Fibroblast of villous mesenchyme (primary cell): ENCODE measurements at regions not wholly inside any gene's neighbourhood (a gene's known extent, or its start where the extent isn't known, plus 50 kb on each side); places are given as distances from the start of the nearest gene placed in this dataset.

ENCODE experiments used
- DNase-seq: peaks from one replicate; pipeline ENCODE4 v3.0.0-alpha.2; 2010; ENCODE audit warnings: low read depth
- H3K4me3 ChIP-seq: 2 replicates; pipeline ENCODE4 v1.5.1; 2011; ENCODE audit warnings: low read depth, mild to moderate bottlenecking, low read length
- TF ChIP-seq, protein P1 (sequence below): IDR thresholded peaks from 2 replicates; pipeline ENCODE4 v1.5.1; 2012; ENCODE audit warnings: low read depth, mild to moderate bottlenecking, low read length; ENCODE audit not compliant: insufficient read depth

DNA sequence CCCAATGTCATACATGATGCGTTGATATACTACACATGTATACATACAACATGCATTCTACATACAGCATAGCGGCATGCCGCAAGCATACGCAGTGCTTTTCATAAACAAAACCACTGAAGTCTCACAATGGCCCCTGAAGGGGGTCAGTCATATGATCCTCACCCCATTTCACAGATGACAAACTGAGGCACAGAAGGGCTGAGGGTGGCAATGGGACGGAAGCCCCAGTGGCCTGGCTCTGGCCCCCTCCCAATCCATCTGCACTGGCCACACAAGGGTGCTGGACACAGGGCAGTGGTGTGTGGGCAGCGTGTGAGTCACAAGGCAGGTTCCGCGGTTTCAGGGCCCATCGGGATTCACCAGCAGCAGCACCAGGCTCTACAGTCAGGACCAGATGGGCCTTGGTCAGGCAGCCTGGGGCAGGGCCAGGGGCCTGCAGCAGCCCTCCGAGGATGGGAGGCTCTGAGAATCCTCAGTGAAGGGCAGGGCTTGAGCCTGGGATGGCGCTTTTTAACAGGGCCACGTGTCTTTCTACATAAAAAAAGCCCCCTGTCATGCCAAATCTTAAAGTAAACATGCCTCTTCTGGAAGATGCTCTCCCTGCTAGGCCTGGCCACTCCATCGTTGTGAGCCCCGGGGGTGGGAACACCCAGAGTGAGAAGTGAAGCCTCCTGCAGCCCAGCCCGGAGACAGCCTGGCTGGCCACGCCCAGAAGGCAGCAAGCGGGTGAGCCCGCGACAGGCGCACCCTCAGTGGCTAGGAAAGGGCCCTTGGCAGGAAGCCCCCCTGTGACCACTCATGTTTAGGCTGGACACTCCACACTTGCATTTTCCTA lies 206.5 kb downstream of the CTTN start:
- TF ChIP-seq, protein P1, sequence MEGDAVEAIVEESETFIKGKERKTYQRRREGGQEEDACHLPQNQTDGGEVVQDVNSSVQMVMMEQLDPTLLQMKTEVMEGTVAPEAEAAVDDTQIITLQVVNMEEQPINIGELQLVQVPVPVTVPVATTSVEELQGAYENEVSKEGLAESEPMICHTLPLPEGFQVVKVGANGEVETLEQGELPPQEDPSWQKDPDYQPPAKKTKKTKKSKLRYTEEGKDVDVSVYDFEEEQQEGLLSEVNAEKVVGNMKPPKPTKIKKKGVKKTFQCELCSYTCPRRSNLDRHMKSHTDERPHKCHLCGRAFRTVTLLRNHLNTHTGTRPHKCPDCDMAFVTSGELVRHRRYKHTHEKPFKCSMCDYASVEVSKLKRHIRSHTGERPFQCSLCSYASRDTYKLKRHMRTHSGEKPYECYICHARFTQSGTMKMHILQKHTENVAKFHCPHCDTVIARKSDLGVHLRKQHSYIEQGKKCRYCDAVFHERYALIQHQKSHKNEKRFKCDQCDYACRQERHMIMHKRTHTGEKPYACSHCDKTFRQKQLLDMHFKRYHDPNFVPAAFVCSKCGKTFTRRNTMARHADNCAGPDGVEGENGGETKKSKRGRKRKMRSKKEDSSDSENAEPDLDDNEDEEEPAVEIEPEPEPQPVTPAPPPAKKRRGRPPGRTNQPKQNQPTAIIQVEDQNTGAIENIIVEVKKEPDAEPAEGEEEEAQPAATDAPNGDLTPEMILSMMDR = no peak
- H3K4me3 ChIP-seq = no peak overlapping the region
- no peak for DNase-seq

- DNase-seq = no peak
- H3K4me3 ChIP-seq = no peak overlapping the region
- TF ChIP-seq, protein P1 = no peak
Observed at GRCh38 chr11:70605468-70605815, 207.1 kb downstream of the CTTN start.

DNA sequence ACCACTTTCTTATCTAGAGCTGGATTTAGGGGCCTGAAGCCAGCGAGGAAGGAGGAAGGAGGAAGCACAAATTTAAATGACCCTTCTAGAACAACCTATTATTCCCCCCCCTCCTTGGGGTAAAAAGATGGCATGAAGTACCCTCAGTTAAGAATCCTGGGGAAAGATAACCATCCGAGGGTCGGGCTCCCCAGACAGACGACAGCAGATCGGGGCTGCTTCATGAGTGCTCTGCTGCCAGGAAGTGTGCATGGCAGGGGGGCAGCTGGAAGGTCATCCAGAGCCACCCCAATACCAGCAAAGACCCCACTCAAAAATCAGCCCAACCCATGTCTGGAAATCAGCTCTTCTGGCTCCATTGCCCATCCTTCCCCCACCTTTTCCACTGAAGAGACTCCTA lies 207.5 kb downstream of the CTTN start:
- TF ChIP-seq, protein P1 = no peak
- no peak for DNase-seq
- no peak overlapping the region for H3K4me3 ChIP-seq

DNA sequence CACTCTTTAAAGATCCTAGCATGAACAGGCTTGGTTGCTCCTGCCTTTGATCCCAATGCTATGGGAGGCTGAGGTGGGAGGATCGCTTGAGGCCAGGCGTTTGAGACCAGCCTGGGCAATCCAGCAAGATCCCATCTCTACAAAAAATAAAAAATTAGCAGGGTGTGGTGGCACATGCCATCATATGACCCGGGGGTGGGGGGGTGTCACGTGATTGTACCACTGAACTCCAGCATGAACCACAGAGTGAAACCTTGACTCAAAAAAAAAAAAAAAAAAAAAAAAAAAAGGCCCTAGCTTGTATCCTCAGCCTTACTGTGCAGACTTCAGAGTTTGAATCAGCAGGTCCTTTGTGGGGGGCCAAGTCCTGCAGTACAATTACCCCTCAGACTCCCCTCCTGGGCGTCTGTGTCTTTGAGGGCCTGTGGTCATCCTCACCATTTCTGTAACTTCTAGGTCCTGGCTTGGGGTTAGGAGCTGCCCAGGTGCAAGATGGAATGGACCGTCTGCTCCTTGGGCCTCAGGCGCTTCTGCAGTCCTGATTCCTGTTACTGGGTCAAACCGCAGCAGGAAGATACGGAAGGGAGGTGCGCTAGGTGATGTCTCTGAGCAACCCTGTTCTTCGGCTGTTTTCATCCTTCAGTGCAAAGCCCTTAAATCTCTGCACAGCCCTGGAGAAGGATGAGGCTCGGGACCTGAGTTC lies 208.1 kb downstream of the CTTN start:
- TF ChIP-seq, protein P1 = no peak
- DNase-seq = no peak
- H3K4me3 ChIP-seq = no peak overlapping the region

- no peak for DNase-seq
- no peak overlapping the region for H3K4me3 ChIP-seq
- TF ChIP-seq, protein P1 = no peak
Observed at GRCh38 chr11:70606951-70607330, 208.6 kb downstream of the CTTN start.

- no peak overlapping the region for H3K4me3 ChIP-seq
- TF ChIP-seq, protein P1 = no peak
- no peak for DNase-seq
Observed at GRCh38 chr11:70607561-70607960, 209.2 kb downstream of the CTTN start.
